Right forelimb (tissue), 1 donor: ENCODE measurements at regions not wholly inside any gene's neighbourhood (a gene's known extent, or its start where the extent isn't known, plus 50 kb on each side); places are given as distances from the start of the nearest gene placed in this dataset.
A peak's percentile ranks its signal among the peaks of the same experiment; 100 is the strongest.
"Not testable (repeated sequence)": the region's sequence is repeated elsewhere in the genome, so short reads cannot be mapped to it uniquely, and the experiment has no call there.

ENCODE experiments used
- DNase-seq: peaks from one replicate; pipeline ENCODE4 v3.0.0-alpha.2; 2018

GRCh38 chr21:5105939-5106708, 5415.3 kb upstream of the TPTE start:
- not testable (repeated sequence) for DNase-seq

GRCh38 chr21:5106767-5107464, 5414.5 kb upstream of the TPTE start:
- not testable (repeated sequence) for DNase-seq

- not testable (repeated sequence) for DNase-seq
Measured at GRCh38 chr21:5107637-5108036, 5413.7 kb upstream of the TPTE start.

GRCh38 chr21:5108048-5108775, 5413.2 kb upstream of the TPTE start:
- DNase-seq: not testable (repeated sequence)

GRCh38 chr21:5111197-5111596, 5410.2 kb upstream of the TPTE start:
- DNase-seq: not testable (repeated sequence)

- not testable (repeated sequence) for DNase-seq
Measured at GRCh38 chr21:5113092-5113491, 5408.3 kb upstream of the TPTE start.

GRCh38 chr21:5114468-5114867, 5406.9 kb upstream of the TPTE start:
- not testable (repeated sequence) for DNase-seq

- DNase-seq: not testable (repeated sequence)
Measured at GRCh38 chr21:5114893-5115645, 5406.3 kb upstream of the TPTE start.

GRCh38 chr21:5115646-5116343, 5405.6 kb upstream of the TPTE start:
- DNase-seq: not testable (repeated sequence)

- not testable (repeated sequence) for DNase-seq
Measured at GRCh38 chr21:5116344-5117123, 5404.8 kb upstream of the TPTE start.

- DNase-seq: not testable (repeated sequence)
Measured at GRCh38 chr21:5117135-5117534, 5404.2 kb upstream of the TPTE start.

- DNase-seq: not testable (repeated sequence)
Measured at GRCh38 chr21:5117666-5118295, 5403.6 kb upstream of the TPTE start.

GRCh38 chr21:5118296-5118679, 5403.1 kb upstream of the TPTE start:
- not testable (repeated sequence) for DNase-seq

GRCh38 chr21:5119179-5119578, 5402.2 kb upstream of the TPTE start:
- DNase-seq: not testable (repeated sequence)

GRCh38 chr21:5121399-5121798, 5400.0 kb upstream of the TPTE start:
- not testable (repeated sequence) for DNase-seq

GRCh38 chr21:5121849-5122248, 5399.5 kb upstream of the TPTE start:
- DNase-seq: not testable (repeated sequence)

- DNase-seq: not testable (repeated sequence)
Measured at GRCh38 chr21:5123655-5124054, 5397.7 kb upstream of the TPTE start.

- peak; percentile 96 for DNase-seq
Measured at GRCh38 chr21:5128261-5128660, 5393.1 kb upstream of the TPTE start.

- not testable (repeated sequence) for DNase-seq
Measured at GRCh38 chr21:5133824-5134223, 5387.6 kb upstream of the TPTE start.

- not testable (repeated sequence) for DNase-seq
Measured at GRCh38 chr21:5136406-5136805, 5385.0 kb upstream of the TPTE start.

GRCh38 chr21:5137006-5137405, 5384.4 kb upstream of the TPTE start:
- DNase-seq: not testable (repeated sequence)
